ENCODE measurements at regions not wholly inside any gene's neighbourhood (a gene's known extent, or its start where the extent isn't known, plus 50 kb on each side); places are given as distances from the start of the nearest gene placed in this dataset.

- TF ChIP-seq, protein P1, sequence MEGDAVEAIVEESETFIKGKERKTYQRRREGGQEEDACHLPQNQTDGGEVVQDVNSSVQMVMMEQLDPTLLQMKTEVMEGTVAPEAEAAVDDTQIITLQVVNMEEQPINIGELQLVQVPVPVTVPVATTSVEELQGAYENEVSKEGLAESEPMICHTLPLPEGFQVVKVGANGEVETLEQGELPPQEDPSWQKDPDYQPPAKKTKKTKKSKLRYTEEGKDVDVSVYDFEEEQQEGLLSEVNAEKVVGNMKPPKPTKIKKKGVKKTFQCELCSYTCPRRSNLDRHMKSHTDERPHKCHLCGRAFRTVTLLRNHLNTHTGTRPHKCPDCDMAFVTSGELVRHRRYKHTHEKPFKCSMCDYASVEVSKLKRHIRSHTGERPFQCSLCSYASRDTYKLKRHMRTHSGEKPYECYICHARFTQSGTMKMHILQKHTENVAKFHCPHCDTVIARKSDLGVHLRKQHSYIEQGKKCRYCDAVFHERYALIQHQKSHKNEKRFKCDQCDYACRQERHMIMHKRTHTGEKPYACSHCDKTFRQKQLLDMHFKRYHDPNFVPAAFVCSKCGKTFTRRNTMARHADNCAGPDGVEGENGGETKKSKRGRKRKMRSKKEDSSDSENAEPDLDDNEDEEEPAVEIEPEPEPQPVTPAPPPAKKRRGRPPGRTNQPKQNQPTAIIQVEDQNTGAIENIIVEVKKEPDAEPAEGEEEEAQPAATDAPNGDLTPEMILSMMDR (conservative IDR thresholded peaks at IDR 0.05; ENCODE audit: low read depth, low read length), result no peak
- no peak for TF ChIP-seq EZH2 (IDR thresholded peaks at IDR 0.05; ENCODE audit: borderline replicate concordance, low read depth, low read length, poor library complexity, severe bottlenecking)
Observed at GRCh38 chr6:80667006-80667405, 560.5 kb downstream of the BCKDHB start.
